Spleen (tissue), 11 donors: ENCODE measurements at regions not wholly inside any gene's neighbourhood (a gene's known extent, or its start where the extent isn't known, plus 50 kb on each side); places are given as distances from the start of the nearest gene placed in this dataset.

Source experiments
- DNase-seq: peaks from one replicate; pipeline ENCODE4 v3.0.0-alpha.2; 2020
- H3K27ac ChIP-seq, 8 donors: fragments of 200-600 bp; sonication (generic) in 7 of 8; 1 replicate in 4 of 8; 2 replicates in 4 of 8; pipeline versions ENCODE4 v1.5.0 to v1.8.0; 2016 to 2021; ENCODE audit warnings: inconsistent platforms in 4 of 8, mild to moderate bottlenecking in 4 of 8, moderate library complexity in 1 of 8
- H3K27me3 ChIP-seq, 7 donors: fragments of 200-600 bp; sonication (generic) in 6 of 7; replicated peaks in 1 of 7; 1 replicate in 4 of 7; 2 replicates in 3 of 7; pipeline versions ENCODE4 v1.5.0 to v1.8.0; 2016 to 2021; ENCODE audit warnings: inconsistent platforms in 3 of 7, mild to moderate bottlenecking in 1 of 7
- H3K36me3 ChIP-seq, 6 donors: fragments of 200-600 bp; sonication (generic) in 5 of 6; 1 replicate in 4 of 6; 2 replicates in 2 of 6; pipeline versions ENCODE4 v1.5.0 to v1.8.0; 2016 to 2021; ENCODE audit warnings: inconsistent platforms in 2 of 6
- H3K4me1 ChIP-seq, 6 donors: fragments of 200-600 bp; sonication (generic) in 5 of 6; 1 replicate in 3 of 6; 2 replicates in 3 of 6; pipeline versions ENCODE4 v1.5.0 to v1.8.0; 2016 to 2021; ENCODE audit warnings: inconsistent platforms in 3 of 6
- H3K4me3 ChIP-seq, 8 donors: fragments of 200-600 bp; sonication (generic) in 7 of 8; 1 replicate in 4 of 8; 2 replicates in 4 of 8; pipeline versions ENCODE4 v1.5.0 to v1.8.0; 2016 to 2021; ENCODE audit warnings: inconsistent platforms in 4 of 8, mild to moderate bottlenecking in 4 of 8, moderate library complexity in 2 of 8
- H3K9me3 ChIP-seq, 8 donors: fragments of 200-600 bp; sonication (generic) in 7 of 8; 1 replicate in 4 of 8; 2 replicates in 4 of 8; pipeline versions ENCODE4 v1.5.0 to v1.8.0; 2016 to 2021; ENCODE audit warnings: inconsistent platforms in 4 of 8
- CTCF ChIP-seq, 11 experiments: fragments of 200-600 bp in 7 of 11; fragments of 450-650 bp in 4 of 11; sonication (generic) in 4 of 11; IDR thresholded peaks in 8 of 11; conservative IDR thresholded peaks in 3 of 11; 1 replicate in 7 of 11; 2 replicates in 4 of 11; pipeline versions ENCODE4 v1.4.0 to v1.8.0; 2016 to 2021; ENCODE audit warnings: antibody characterized with exemption in 11 of 11, inconsistent platforms in 4 of 11, mild to moderate bottlenecking in 1 of 11
- POLR2A ChIP-seq, 3 donors: fragments of 450-650 bp; IDR thresholded peaks; one replicate each; pipeline ENCODE4 v1.5.1; 2017; ENCODE audit warnings: antibody characterized with exemption in 3 of 3, mild to moderate bottlenecking in 1 of 3
- POLR2AphosphoS5 ChIP-seq, 3 donors: sonication (generic); formaldehyde crosslinking; IDR thresholded peaks; one replicate each; pipeline ENCODE4 v1.5.1; 2017; ENCODE audit warnings: antibody characterized with exemption in 3 of 3
- WGBS, 5 donors: extraction: QIAGEN DNeasy Blood & Tissue Kit in 3 of 5; methylation state at CpG; one replicate each; pipeline versions ENCODE4 v1.1.5 to v1.1.7; 2013 to 2018; 5-methylcytosine and 5-hydroxymethylcytosine counted together
- intact Hi-C: fragments of 100-400 bp; cut with DNase I; formaldehyde crosslinking; loops from one replicate; pipeline ENCODE4 v1.15.0; 2023; ENCODE audit warnings: low total_unique reads
- donor health status: healthy with polysubstance abuse.
- donor health status: DM: no; HTN: no; CAD: no; lungs with moderate emphysema.
- donor health status: DM: no; HTN: no; CAD: no.
- donor health status: Bipolar disorder and iron deficiency.
- donor health status: healthy.
- donor health status: DM: no; HTN: no; CAD: no.
- donor health status: DM: yes; HTN: yes; CAD: no.

GRCh38 chr14:86641310-86641709 is 1111.4 kb downstream of the FLRT2 start:
- Histone ChIP-seq H3K4me3 (no peak overlapping the region), H3K27ac (no peak overlapping the region), H3K27me3 (no peaks in the 10 kb centered on the region), H3K36me3 (no peaks in the 10 kb centered on the region), H3K4me1 (no peaks in the 10 kb centered on the region), H3K9me3 (peaks cover 0 to 20% (median 2%) of the 10 kb centered on the region in 8 donors)
- intact Hi-C loops, result no loop called here
- DNase-seq, result no peak
- TF ChIP-seq CTCF (IDR thresholded peaks at IDR 0.05 in 8 of 11, conservative IDR thresholded peaks at IDR 0.05 in 3 of 11), result no peak

- no peak overlapping the region for H3K27ac ChIP-seq
- DNase-seq, result no peak
- H3K9me3 ChIP-seq, result peaks cover 0 to 12% (median 0%) of the 10 kb centered on the region in 8 donors
- no peaks in the 10 kb centered on the region for H3K4me1 ChIP-seq
- H3K4me3 ChIP-seq, result no peak overlapping the region
- no peaks in the 10 kb centered on the region for H3K36me3 ChIP-seq
- WGBS, 5 donors, result 76 to 81% (median 78%) methylated on average over 3 of the region's 3 CpGs
- no peak for TF ChIP-seq CTCF (IDR thresholded peaks at IDR 0.05 in 8 of 11, conservative IDR thresholded peaks at IDR 0.05 in 3 of 11)
- no peak for TF ChIP-seq POLR2AphosphoS5 (IDR thresholded peaks at IDR 0.05)
- no peak for TF ChIP-seq POLR2A (IDR thresholded peaks at IDR 0.05)
- no peaks in the 10 kb centered on the region for H3K27me3 ChIP-seq
- intact Hi-C loops, result no loop called here
Measured at GRCh38 chr14:86640288-86640687, 1110.3 kb downstream of the FLRT2 start.

- Histone ChIP-seq H3K9me3 (peaks cover 0 to 12% (median 0%) of the 10 kb centered on the region in 8 donors), H3K27ac (no peak overlapping the region), H3K4me3 (no peak overlapping the region), H3K27me3 (no peaks in the 10 kb centered on the region), H3K4me1 (no peaks in the 10 kb centered on the region), H3K36me3 (no peaks in the 10 kb centered on the region)
- TF ChIP-seq POLR2A (IDR thresholded peaks at IDR 0.05) (no peak), POLR2AphosphoS5 (IDR thresholded peaks at IDR 0.05) (no peak), CTCF (IDR thresholded peaks at IDR 0.05 in 8 of 11, conservative IDR thresholded peaks at IDR 0.05 in 3 of 11) (no peak)
- intact Hi-C loops, result no loop called here
- no peak for DNase-seq
Measured at GRCh38 chr14:86639666-86640065, 1109.7 kb downstream of the FLRT2 start.

- Histone ChIP-seq H3K9me3 (peaks cover 0 to 12% (median 0%) of the 10 kb centered on the region in 8 donors), H3K4me1 (no peaks in the 10 kb centered on the region), H3K27me3 (no peaks in the 10 kb centered on the region), H3K4me3 (no peak overlapping the region), H3K27ac (no peak overlapping the region), H3K36me3 (no peaks in the 10 kb centered on the region)
- WGBS, 5 donors, result 78 to 83% (median 79%) methylated on average over 5 of the region's 5 CpGs
- intact Hi-C loops, result no loop called here
- DNase-seq, result no peak
- TF ChIP-seq CTCF (IDR thresholded peaks at IDR 0.05 in 8 of 11, conservative IDR thresholded peaks at IDR 0.05 in 3 of 11), result no peak
- TF ChIP-seq POLR2AphosphoS5 (IDR thresholded peaks at IDR 0.05), result no peak
- TF ChIP-seq POLR2A (IDR thresholded peaks at IDR 0.05), result no peak
Measured at GRCh38 chr14:86639146-86639545, 1109.2 kb downstream of the FLRT2 start.
